ENCODE measurements at regions not wholly inside any gene's neighbourhood (a gene's known extent, or its start where the extent isn't known, plus 50 kb on each side); places are given as distances from the start of the nearest gene placed in this dataset.

DNA sequence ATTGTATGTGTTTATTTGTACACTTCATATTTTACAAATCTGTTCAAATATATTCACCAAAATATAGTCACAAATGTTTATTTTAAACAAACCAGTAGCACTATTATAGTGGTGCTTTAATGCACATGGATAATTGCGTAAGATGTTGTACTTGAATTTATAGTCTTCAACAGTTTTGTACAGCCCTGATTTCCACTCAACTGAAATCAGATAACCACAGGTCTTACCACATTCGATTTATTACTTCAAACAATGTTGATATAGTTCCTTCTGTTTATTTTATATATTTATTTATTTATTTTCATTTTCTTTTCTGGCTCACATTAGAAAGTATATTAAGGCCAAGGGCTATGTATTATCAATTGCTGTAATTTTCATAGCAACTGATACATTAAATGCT, 99.4 kb upstream of the ZNF804A start:
- no peak for TF ChIP-seq FOXM1 (IDR thresholded peaks at IDR 0.05; ENCODE audit: borderline replicate concordance, low read depth)

DNA sequence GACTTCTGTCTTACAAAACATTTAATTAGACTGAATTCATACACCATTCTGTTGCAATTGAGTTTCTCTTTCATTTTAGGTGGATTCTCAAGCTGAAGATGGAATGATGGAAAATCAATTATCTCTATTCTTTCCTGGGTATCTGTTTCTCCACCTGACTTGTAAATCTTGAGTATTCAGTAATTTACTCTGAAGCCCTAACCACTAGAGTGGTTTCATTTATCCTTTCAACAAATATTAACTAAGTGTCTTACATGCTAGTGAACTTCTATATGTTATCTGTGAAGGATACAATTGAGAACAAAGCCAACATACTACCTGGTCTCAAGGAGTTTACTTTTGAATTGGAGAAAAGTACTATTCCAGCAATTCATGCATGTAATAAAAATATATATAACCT, 94.1 kb upstream of the ZNF804A start:
- no peak for TF ChIP-seq TEAD4 (IDR thresholded peaks at IDR 0.05)
- no peak for TF ChIP-seq TAF1 (IDR thresholded peaks at IDR 0.05; ENCODE audit: low read depth)
- TF ChIP-seq EGR1 (IDR thresholded peaks at IDR 0.05): no peak
- no peak for TF ChIP-seq ZBTB7A (IDR thresholded peaks at IDR 0.05; ENCODE audit: low read depth)

DNA sequence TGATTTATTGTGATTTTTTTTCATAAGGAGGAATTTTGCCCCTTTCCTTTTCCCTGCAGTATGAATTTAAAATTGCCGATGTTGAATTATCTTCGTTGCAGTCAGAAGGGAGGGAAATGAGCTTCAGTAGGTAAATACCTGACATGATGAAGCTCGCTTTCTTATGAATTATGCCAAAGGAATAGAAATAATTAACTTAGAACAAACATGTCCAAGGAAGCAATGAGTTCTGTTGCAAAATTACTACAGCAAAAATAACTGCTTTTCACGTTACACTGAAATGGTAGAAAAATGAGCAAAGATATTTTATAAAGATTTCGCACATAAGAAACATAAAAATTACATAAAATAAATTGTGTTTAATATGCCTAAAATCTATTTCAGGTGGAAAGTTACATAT, 91.1 kb upstream of the ZNF804A start:
- TF ChIP-seq, protein P1, sequence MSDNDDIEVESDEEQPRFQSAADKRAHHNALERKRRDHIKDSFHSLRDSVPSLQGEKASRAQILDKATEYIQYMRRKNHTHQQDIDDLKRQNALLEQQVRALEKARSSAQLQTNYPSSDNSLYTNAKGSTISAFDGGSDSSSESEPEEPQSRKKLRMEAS (IDR thresholded peaks at IDR 0.05): no peak
- TF ChIP-seq USF1 (IDR thresholded peaks at IDR 0.05) (no peak), CEBPB (IDR thresholded peaks at IDR 0.05) (no peak), REST (IDR thresholded peaks at IDR 0.05; ENCODE audit: low read depth) (no peak), EP300 (IDR thresholded peaks at IDR 0.05; ENCODE audit: borderline replicate concordance) (no peak), CREB1 (IDR thresholded peaks at IDR 0.05; ENCODE audit: low read depth) (no peak), YY1 (IDR thresholded peaks at IDR 0.05; ENCODE audit: low read depth) (no peak), TAF1 (IDR thresholded peaks at IDR 0.05; ENCODE audit: low read depth) (no peak), TEAD4 (IDR thresholded peaks at IDR 0.05) (no peak), FOXM1 (IDR thresholded peaks at IDR 0.05; ENCODE audit: borderline replicate concordance, low read depth) (no peak), TCF12 (IDR thresholded peaks at IDR 0.05; ENCODE audit: low read depth) (no peak), ZBTB7A (IDR thresholded peaks at IDR 0.05; ENCODE audit: low read depth) (no peak), RAD21 (IDR thresholded peaks at IDR 0.05; ENCODE audit: low read depth) (no peak), NFIC (IDR thresholded peaks at IDR 0.05) (no peak), EGR1 (IDR thresholded peaks at IDR 0.05) (no peak)

DNA sequence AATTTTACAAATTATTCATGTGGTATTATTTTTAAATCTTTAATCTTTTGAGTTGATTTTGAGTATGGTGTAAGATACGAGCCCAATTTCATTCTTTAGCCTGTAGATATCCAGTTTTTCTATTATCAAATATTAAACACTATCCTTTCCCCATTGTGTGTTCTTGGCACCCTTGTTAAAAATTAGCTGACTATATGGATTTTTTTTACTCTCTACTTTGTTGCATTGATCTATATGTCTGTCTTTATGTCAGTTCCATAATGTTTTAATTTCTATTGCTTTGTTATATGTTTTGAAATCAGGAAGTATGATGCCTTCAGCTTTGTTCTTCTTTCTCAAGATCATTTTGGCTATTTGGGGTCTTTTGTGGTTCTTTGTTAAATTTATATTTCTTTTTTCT, 80.9 kb upstream of the ZNF804A start:
- TF ChIP-seq TEAD4 (IDR thresholded peaks at IDR 0.05) (no peak), EP300 (IDR thresholded peaks at IDR 0.05; ENCODE audit: borderline replicate concordance) (no peak), YY1 (IDR thresholded peaks at IDR 0.05; ENCODE audit: low read depth) (no peak), FOXM1 (IDR thresholded peaks at IDR 0.05; ENCODE audit: borderline replicate concordance, low read depth) (no peak), ZBTB7A (IDR thresholded peaks at IDR 0.05; ENCODE audit: low read depth) (no peak)

GRCh38 chr2:184520441-184520840, 77.9 kb upstream of the ZNF804A start:
- TF ChIP-seq TEAD4 (IDR thresholded peaks at IDR 0.05) (no peak), RAD21 (IDR thresholded peaks at IDR 0.05; ENCODE audit: low read depth) (no peak), EGR1 (IDR thresholded peaks at IDR 0.05) (no peak), CREB1 (IDR thresholded peaks at IDR 0.05; ENCODE audit: low read depth) (no peak)

GRCh38 chr2:184523732-184524131, 74.6 kb upstream of the ZNF804A start:
- no peak for TF ChIP-seq YY1 (IDR thresholded peaks at IDR 0.05; ENCODE audit: low read depth)
- TF ChIP-seq FOXM1 (IDR thresholded peaks at IDR 0.05; ENCODE audit: borderline replicate concordance, low read depth): no peak
- no peak for TF ChIP-seq CEBPB (IDR thresholded peaks at IDR 0.05)

- no peak for TF ChIP-seq CEBPB (IDR thresholded peaks at IDR 0.05)
- no peak for TF ChIP-seq YY1 (IDR thresholded peaks at IDR 0.05; ENCODE audit: low read depth)
- no peak for TF ChIP-seq NFIC (IDR thresholded peaks at IDR 0.05)
- no peak for TF ChIP-seq FOXM1 (IDR thresholded peaks at IDR 0.05; ENCODE audit: borderline replicate concordance, low read depth)
- no peak for TF ChIP-seq CREB1 (IDR thresholded peaks at IDR 0.05; ENCODE audit: low read depth)
- TF ChIP-seq TCF12 (IDR thresholded peaks at IDR 0.05; ENCODE audit: low read depth): no peak
- no peak for TF ChIP-seq REST (IDR thresholded peaks at IDR 0.05; ENCODE audit: low read depth)
- TF ChIP-seq EP300 (IDR thresholded peaks at IDR 0.05; ENCODE audit: borderline replicate concordance): no peak
- no peak for TF ChIP-seq TAF1 (IDR thresholded peaks at IDR 0.05; ENCODE audit: low read depth)
- no peak for TF ChIP-seq RAD21 (IDR thresholded peaks at IDR 0.05; ENCODE audit: low read depth)
- no peak for TF ChIP-seq EGR1 (IDR thresholded peaks at IDR 0.05)
- TF ChIP-seq TEAD4 (IDR thresholded peaks at IDR 0.05): no peak
- no peak for TF ChIP-seq USF1 (IDR thresholded peaks at IDR 0.05)
Measured at GRCh38 chr2:184524551-184525382, 73.6 kb upstream of the ZNF804A start.
